HG02610 (cell line): ENCODE measurements at regions not wholly inside any gene's neighbourhood (a gene's known extent, or its start where the extent isn't known, plus 50 kb on each side); places are given as distances from the start of the nearest gene placed in this dataset.
"Not testable (repeated sequence)": the region's sequence is repeated elsewhere in the genome, so short reads cannot be mapped to it uniquely, and the experiment has no call there.

Source experiments
- ATAC-seq: cut with Tn5 transposase; IDR thresholded peaks from one replicate; pipeline ENCODE4 v1.9.1; 2021; ENCODE audit warnings: mild to moderate bottlenecking, moderate library complexity; ENCODE audit not compliant: unreplicated experiment

GRCh38 chr3:72028726-72029125 lies 243.8 kb upstream of the PROK2 start:
- not testable (repeated sequence) for ATAC-seq

- not testable (repeated sequence) for ATAC-seq
Observed at GRCh38 chr3:72028307-72028706, 243.4 kb upstream of the PROK2 start.

GRCh38 chr3:72027728-72028127 lies 242.8 kb upstream of the PROK2 start:
- not testable (repeated sequence) for ATAC-seq

- ATAC-seq, result no peak
Observed at GRCh38 chr3:72022027-72022426, 237.1 kb upstream of the PROK2 start.

- ATAC-seq, result no peak
Observed at GRCh38 chr3:72021531-72021930, 236.6 kb upstream of the PROK2 start.

- no peak for ATAC-seq
Observed at GRCh38 chr3:72018343-72018984, 233.5 kb upstream of the PROK2 start.

- ATAC-seq, result no peak
Observed at GRCh38 chr3:72017935-72018334, 233.0 kb upstream of the PROK2 start.

GRCh38 chr3:72017311-72017710 lies 232.4 kb upstream of the PROK2 start:
- no peak for ATAC-seq

- no peak for ATAC-seq
Observed at GRCh38 chr3:72015463-72015862, 230.5 kb upstream of the PROK2 start.

GRCh38 chr3:72013084-72013483 lies 228.1 kb upstream of the PROK2 start:
- no peak for ATAC-seq

- ATAC-seq, result peak; percentile 48
Observed at GRCh38 chr3:72012363-72012762, 227.4 kb upstream of the PROK2 start.

- ATAC-seq, result no peak
Observed at GRCh38 chr3:72011485-72011884, 226.5 kb upstream of the PROK2 start.

GRCh38 chr3:72009851-72010443 lies 225.0 kb upstream of the PROK2 start:
- peak; percentile 67 for ATAC-seq

- no peak for ATAC-seq
Observed at GRCh38 chr3:72008226-72008996, 223.5 kb upstream of the PROK2 start.

- ATAC-seq, result no peak
Observed at GRCh38 chr3:72006631-72007556, 221.9 kb upstream of the PROK2 start.

GRCh38 chr3:72004749-72005292 lies 219.9 kb upstream of the PROK2 start:
- no peak for ATAC-seq

GRCh38 chr3:72003936-72004335 lies 219.0 kb upstream of the PROK2 start:
- no peak for ATAC-seq

- no peak for ATAC-seq
Observed at GRCh38 chr3:72001758-72002157, 216.8 kb upstream of the PROK2 start.

GRCh38 chr3:71998995-71999673 lies 214.2 kb upstream of the PROK2 start:
- ATAC-seq, result no peak

GRCh38 chr3:71997066-71997653 lies 212.2 kb upstream of the PROK2 start:
- ATAC-seq, result no peak
